22Rv1 (cell line): ENCODE measurements at regions not wholly inside any gene's neighbourhood (a gene's known extent, or its start where the extent isn't known, plus 50 kb on each side); places are given as distances from the start of the nearest gene placed in this dataset.

Source experiments
- H3K27ac ChIP-seq: fragments of 450-650 bp; 2 replicates; pipeline ENCODE4 v1.5.1; 2017
- CTCF ChIP-seq: fragments of 450-650 bp; IDR thresholded peaks from 2 replicates; pipeline ENCODE4 v1.5.1; 2017; ENCODE audit warnings: mild to moderate bottlenecking
- ZFX ChIP-seq: fragments of 450-650 bp; IDR thresholded peaks from 2 replicates; pipeline ENCODE4 v1.6.1; 2017; ENCODE audit warnings: antibody characterized with exemption, borderline replicate concordance

GRCh38 chr3:146746190-146746589 is 141.0 kb upstream of the PLSCR5 start:
- TF ChIP-seq CTCF: no peak
- TF ChIP-seq ZFX: no peak
- no peak overlapping the region for H3K27ac ChIP-seq

GRCh38 chr3:146739203-146739671 is 134.1 kb upstream of the PLSCR5 start:
- H3K27ac ChIP-seq: no peak overlapping the region
- TF ChIP-seq ZFX (no peak), CTCF (no peak)

- H3K27ac ChIP-seq: no peak overlapping the region
- TF ChIP-seq ZFX: no peak
- no peak for TF ChIP-seq CTCF
These were observed 127.2 kb upstream of the PLSCR5 start for GRCh38 chr3:146732325-146732724.

GRCh38 chr3:146715170-146715569 is 110.0 kb upstream of the PLSCR5 start:
- no peak for TF ChIP-seq CTCF
- TF ChIP-seq ZFX: no peak
- H3K27ac ChIP-seq: no peak overlapping the region

GRCh38 chr3:146712806-146713205 is 107.7 kb upstream of the PLSCR5 start:
- no peak overlapping the region for H3K27ac ChIP-seq
- TF ChIP-seq ZFX (no peak), CTCF (no peak)

GRCh38 chr3:146709969-146710368 is 104.8 kb upstream of the PLSCR5 start:
- TF ChIP-seq CTCF (no peak), ZFX (no peak)
- no peak overlapping the region for H3K27ac ChIP-seq

- no peak for TF ChIP-seq ZFX
- no peak for TF ChIP-seq CTCF
- no peak overlapping the region for H3K27ac ChIP-seq
These were observed 100.1 kb upstream of the PLSCR5 start for GRCh38 chr3:146705225-146705624.
